ENCODE measurements at regions not wholly inside any gene's neighbourhood (a gene's known extent, or its start where the extent isn't known, plus 50 kb on each side); places are given as distances from the start of the nearest gene placed in this dataset.
"Not testable (repeated sequence)": the region's sequence is repeated elsewhere in the genome, so short reads cannot be mapped to it uniquely, and the experiment has no call there.

DNA sequence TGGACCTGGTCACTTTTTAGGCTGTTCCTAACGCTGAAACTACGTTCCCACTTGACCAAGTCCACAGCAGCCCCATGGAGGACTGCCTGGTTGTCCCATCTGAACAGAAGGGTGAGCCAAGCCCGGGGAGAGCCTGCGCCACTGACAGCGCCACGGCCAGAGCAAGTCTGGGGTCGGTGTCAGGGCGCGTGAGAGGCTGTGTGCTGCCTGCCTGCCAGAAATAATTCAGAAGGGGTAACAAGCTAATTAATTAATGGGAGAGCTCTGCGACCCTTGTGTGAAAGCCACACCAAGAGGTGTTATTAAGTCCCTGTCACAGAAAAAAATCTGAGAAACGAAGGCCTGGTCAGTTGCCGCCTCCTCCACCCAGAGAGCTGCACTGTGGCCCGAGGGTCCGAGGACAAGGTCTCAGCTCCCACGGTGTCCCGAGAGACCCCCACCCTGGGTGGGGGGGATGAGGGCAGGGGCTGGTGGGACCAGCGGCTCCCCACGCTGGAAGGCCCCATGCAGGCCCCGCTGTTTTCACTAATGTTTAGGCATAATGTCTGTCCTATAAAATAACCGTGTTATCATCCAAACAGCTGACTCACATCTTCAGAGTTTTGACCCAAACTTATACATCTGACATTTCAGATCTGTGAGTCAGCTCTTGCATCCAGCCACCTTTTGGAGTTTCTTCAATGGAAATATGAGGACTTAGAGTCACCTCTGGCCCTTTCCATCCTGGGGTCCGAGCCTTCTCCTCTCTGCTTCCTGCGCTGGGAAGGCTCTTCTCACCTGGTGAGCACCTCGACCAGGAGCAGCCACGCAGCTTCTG is 58.5 kb downstream of the DLL1 start:
- DNase-seq = no peak

DNA sequence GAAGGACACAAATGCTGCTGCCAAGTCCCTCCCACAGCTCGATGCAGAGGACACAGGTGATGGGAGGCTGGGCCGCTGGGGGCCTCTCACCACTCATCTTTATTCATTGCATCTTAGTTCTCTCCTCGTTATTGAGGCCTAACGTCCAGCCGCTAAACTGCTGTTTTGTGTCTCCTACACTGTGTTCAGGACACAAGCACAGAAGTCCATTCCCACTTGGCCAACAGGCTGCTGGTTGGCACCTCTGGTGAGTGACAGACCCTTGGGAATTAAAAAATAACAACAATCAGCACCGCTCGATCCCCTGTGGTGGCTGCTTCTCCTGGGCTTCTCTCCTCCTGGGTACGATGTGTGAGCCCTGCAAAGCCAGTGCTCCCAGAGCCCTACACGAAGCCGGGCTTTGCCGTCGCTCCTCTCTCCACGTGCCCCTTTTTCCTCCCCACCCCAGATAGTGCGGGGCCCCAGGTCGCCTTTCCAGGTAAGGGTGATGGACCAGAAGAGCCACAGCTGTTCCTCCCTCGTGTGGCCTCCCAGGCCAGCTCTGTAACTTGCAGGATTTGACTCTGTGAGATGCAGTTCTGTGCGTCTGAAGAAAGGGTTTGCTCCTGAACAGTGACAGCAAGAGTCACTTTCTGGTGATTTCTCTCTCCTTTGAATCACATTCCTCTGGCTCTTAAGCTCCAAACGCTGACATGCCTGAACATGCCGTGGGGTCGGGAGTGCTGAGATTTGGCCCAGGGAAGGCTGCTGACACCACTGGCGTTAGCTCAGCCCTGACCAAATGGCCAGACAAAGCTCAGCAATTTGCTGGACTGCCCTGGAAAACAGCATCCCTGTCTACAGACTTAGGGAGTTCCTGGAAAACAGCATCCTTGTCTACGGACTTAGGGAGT is 59.3 kb downstream of the DLL1 start:
- DNase-seq = no peak

DNA sequence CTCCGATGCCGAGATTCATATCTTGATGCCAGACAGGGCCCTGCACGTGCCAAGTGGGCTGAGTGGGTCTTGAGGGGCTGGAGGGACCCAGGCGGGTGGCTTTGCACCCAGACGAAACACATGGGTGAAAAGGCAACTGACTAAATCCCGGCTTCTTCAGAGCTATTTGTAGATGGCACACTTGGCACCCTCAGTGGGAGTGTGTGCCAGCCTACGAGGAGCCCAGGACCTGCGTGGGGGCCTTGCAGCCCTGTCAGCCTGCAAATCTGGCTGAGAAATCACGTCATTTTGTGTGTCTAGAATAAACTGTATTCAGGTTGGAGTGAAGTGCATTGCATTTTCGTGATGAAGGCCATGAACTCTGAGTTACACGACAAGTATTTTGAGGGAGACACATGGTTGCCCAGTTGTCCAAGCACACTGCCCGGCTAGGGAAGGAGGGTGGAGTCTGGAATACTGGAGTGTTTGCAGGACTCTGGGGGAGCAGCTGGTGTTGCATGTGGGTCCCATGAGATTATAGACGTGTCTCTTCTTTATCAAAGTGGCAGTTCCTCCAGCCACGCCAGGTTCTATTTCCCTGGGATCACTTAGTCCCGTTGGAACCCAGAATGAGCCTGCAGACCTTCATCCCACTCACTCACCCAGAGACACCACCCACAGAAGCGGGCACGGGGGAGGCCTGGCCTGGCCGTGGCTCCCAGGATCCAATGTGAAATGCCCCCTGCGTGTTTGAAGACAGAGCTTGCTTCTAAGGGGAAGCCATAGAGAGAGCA is 60.2 kb downstream of the DLL1 start:
- no peak for DNase-seq

DNA sequence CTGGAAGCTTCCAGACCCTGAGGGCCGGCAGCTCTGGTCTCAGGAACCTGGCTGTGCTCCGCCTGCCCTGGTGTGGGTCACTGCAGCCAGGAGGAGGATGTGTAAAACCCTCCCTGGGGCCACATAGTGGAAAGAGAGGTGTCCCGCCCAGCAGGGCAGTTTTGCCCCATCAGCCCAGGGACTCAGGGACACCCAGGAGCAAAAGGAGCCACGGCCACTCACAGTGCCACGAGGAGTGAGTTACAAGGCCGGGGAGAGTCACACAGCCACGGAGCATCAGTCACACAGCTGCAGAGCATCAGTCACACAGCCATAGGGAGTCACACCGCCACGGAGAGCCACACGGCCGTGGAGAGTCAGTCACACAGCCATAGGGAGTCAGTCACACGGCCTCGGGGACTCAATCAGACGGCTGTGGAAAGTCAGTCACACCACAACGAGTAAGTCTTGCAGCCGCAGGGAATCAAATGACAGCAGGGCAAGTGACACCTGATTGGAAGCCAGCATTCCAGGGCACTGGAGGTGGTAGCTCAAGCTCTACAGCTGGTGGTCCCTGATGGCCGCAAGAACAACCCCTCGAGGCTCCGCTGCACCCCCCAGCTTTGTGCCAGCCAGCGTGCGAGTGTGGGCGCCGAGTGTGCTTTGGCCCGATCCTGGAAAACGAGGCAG is 60.9 kb downstream of the DLL1 start:
- DNase-seq = no peak

DNA sequence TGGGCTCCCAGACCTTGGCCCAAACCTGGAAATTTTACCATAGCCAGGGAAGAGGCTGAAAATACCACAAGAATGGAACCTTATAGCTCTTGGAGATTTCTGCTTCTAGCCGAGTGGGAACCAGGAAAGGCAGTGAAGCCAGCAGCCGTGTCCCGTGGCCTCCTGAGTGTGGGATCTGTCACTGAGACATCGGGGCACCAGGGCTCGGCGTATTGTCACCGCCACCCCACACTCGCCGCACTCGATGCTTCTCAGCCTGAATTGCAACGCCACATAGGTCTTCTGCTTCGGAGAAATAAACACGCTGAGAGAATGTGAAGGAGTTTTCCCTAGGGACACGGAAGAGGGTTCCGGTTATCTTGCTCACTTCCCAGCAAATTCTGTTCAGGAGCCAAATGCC is 61.5 kb downstream of the DLL1 start:
- no peak for DNase-seq

DNA sequence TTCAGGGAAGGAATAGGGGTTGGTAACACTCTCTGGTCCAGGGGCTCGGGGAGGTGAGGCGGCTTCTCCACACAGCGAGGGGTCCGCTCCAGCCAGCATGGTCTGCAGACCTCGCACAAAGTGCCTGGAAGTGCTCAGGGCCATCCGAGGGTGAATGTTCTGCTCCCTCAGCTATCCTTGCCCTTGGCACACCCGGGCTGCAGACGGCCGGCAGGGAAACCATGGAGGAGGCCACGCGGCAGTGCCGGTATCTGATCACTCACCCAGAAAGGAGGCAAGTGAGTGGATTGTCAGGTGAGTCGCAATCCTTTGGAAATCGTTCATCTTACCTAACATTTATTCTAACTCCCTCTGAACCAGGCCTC is 62.0 kb downstream of the DLL1 start:
- DNase-seq = no peak

DNA sequence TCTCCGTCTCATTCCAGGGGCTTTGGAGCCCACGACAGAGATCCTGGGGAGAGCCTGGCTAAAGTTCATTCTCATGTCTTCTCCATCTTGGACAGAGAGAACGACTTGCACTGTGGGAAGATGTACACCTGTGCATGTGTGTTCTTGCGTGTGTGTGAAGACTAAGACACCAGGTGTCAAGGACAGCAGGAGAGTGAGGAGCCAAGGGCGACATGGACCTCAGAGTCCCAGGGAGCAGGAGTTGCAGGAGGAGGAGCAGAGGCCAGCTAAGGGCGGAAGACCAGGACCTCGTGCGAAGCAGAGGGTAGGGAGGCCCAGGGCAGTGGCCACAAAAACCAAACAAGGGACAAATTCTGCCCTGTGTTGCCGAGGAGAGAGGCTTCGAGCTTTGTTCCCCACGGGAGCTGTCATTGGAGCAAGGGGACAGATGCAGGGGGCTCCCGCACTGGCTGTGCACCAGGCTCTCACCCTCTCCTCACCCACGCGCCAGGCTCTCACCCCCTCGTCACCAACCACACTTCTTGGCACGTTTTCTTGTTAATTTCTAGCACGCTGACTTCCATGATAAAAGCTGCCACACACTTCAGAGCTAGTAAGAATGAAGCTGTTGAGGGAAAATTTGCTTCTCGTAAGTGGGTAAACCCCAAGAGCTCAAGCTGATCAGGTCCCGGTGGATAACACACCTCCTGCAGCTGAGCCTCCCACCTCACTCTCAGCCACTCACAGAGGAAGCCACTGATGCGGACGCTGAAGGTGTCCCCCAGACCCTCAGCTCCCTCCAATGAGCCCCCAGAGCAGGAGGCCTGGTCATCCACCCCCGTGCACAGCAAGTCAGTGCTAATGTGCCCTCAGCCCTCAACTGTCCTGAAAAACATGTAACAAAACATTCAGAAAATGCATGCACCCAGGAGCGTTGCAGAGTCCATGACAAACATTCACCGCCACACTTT is 62.6 kb downstream of the DLL1 start:
- DNase-seq = no peak

DNA sequence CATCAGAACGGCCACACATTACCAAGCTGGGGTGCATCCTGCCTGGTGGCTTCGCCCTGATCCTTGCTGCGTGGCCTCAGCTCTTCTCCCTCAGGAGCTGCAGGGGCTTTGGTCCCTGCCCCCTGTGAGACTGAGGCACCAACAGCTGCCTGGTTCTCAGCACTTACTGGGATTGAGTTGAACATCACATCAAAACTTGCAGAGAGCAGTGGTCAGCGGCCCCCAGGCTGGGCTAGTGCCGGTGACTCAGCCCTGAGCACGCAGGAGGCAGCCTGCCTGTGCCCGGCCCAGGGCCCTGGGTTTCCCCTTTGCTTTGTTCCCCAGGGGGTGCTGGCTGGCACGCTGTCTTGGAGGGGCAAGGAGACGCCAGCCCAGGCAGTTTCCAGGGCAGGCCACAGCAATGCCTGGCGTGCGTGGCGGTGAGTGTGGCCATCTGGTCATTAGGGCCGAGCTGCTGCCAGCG is 63.3 kb downstream of the DLL1 start:
- no peak for DNase-seq

DNA sequence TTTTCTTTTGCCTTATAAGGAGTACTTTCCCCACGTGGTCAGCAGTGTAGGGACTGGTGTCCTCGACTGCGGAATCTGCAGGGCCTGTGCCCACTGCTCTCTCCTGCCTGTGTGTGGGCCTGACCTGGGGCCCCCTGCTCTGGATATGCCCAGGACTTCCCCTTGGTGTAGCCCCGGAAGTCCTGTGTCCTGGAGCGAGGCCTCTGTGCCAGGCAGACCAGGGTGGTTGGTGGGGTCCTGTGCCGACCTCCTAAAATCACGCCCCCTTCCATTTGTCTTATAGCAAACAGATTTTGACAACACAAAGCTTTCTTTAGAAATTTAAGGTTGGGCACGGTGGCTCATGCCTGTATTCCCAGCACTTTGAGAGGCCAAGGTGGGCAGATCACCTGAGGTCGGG is 64.2 kb downstream of the DLL1 start:
- no peak for DNase-seq

DNA sequence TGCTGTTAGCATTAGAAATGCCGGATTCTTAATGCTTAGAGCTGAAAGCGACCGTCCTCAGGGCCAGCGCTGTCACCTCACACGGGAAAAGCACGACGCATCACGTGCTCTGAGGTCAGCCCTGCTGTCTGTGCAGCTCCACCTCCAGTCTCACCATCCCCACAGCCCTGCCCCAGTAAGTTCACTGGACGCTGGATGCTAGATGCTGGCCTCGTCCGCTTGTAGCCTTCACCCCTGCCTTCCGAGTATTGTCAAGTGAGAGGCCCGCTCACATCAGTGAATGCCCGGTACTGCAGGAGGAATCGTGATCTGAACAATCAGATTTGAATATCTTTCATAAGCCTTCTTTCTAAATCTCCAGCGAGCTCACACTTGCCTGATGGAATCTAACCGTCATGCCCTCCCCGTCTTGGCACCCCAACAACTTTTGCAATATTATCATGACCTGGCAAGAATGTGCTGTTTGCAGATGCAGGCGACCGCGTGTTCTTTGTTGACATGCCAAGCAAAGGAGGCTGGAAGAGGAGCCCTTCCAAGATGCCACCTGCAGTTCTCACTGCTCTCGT is 64.9 kb downstream of the DLL1 start:
- DNase-seq = no peak

DNA sequence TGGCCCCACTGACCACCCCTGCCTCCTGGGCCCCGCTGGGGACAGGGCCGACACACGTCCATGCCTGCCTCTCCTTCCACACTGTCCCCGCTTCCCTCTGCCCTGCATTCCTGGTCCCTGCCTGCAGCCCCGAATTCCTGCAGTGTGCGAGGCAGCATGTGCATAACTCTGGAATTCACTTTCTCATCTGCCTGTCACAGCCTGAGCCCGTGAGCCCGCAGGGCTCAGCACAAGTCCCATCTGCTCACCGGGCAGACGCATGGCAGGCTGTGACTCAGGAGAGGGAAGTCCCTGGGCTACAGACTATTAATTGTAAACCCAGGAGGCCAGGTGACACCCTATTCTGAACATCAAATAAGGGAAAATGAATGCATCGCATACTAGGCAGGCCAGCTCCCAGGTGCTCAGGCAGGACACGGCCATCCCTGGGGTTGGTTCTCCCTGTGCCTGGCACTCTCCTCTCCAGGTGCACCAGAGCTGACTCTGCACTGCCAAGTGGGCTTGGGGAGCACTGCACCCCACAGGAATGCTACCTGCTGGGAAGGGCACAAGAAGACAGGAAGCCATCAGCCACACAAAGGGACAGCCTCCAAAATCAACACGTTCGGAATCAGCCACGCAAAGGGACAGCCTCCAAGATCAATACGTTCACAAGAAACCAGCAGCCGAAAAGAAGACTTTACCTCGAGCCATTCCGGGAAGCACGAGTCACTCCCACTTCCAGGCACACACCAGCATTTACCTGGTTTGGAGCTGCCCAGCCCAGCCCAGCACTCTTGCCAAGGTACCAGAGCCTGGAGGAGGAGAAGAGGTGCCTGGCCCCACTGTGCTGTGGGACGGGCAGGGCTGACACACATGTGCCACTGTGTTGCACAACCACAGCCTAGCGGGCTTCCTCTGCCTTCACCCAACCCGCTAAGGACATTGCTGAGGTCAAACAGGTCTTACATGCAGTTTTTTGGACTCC is 65.9 kb downstream of the DLL1 start:
- DNase-seq = peak; percentile 65

DNA sequence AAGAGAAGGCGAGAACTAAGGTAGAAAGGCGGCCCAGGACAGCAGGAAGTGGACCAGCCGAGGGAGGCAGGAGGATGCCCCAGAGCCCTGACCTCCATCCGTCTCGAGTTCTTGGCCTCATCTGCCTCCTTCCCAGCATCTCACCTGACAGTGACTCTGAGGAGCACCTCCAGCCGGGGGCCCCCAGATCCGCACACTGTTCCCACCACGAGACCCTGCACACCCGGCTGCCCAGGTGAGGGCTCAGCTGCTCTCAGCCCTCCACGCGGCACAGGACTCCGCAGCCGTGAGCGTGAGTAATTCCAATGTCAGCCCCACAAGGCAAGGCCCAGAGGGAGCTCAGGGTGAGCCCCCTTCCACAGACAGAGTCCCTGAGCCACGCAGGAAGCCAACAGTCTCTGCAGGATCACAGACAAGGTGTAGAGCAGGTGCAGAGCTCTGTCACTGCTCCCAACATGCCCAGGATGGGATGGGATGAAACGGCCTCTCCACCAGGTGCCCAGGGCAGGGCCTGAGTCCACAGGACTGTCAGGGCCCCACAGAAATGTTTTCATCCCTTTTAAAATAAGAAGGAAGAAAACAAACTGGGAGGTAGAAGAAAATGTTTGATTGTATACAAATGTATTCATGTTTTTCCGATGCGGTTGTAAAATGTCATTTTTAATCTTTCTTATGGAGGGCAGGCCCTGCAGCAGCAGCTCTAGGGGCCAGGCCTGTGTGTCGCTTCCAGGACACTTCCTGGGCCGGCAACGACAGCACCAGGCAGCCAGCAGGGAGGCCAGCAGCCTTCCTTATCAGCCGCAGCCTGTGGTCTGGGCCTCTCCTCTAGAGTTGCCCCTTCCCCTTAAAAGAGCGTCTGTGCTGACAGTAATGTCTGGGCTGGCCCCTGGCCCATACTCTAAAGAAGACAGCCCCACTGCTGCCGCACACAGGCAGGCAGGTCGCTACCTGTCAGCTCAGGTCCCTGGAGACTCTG is 66.9 kb downstream of the DLL1 start:
- no peak for DNase-seq

DNA sequence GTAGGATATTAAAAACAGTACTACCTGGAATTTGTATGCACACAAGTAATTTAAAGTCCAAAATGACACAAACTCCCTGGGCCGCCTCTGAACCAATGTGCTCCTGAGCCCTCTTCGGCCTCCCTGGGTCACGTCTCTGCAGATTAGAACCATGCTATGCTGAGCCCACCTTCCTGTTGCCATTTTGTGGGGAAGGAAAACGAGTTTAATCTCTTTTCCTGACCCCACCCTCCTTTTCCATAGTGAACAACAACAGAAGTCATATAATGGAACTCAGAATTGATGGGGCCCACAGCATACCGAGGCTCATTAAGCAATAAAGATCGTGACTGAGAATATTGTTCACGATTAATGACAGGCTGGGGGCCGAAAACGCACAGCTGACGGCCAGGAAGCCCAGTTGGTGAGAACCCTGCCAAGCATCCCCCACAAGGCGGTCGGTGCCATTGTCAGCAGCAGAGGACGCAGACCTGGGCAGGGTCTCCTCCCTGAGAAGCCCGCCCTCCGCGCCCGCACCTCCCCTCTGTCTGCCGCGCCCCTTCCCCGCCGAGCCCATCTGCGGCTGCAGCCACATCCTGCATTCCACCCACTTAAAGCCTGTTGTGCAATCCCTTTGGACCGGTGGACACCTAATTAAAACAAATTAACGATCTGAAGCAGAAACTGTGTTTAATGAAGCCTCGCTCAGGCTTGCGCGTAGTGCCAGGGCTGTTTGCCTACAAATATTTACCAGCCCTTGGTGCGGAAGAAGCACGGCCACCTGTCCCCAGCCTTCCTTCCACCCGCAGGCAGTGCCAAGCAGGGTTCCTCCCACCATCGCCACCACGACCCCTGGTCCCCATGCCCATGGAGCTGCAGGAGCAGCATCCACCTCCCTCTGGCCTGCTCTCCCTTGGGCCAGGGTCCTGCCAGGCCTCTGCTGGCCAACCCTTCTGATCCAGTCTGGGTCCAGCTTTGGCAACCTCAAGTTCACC is 68.1 kb downstream of the DLL1 start:
- peak; percentile 31 for DNase-seq

DNA sequence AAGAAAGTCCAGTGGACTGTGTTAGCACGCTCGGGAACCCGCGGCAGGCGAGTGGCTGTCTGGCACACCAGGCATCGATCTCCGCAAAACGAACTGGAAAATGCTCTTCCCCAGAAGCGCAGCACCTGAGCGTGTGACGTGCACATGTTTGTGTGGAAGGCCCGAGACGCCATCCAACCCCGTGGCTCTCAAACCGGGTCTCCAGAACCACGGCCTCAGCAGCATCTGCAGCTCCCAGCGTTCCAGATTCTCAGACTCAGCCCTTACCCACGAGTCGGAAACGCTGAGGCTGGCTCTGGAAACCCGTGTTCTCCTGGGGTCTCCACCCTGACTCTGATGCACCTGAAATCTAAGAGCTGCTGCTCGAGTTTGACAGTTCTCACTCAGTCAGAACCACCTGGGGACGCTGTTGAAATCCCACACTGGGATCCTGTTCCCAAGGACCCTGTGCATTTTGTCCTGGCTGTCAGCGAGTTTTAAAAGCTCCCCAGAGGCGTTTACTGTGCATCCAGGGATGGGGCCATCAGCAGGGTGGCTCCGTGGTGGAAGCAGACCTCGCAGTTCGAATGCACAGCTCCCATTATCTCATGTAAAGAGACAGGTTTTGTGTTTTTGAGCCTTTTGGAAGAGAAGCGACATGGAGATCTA is 69.0 kb downstream of the DLL1 start:
- DNase-seq = no peak

DNA sequence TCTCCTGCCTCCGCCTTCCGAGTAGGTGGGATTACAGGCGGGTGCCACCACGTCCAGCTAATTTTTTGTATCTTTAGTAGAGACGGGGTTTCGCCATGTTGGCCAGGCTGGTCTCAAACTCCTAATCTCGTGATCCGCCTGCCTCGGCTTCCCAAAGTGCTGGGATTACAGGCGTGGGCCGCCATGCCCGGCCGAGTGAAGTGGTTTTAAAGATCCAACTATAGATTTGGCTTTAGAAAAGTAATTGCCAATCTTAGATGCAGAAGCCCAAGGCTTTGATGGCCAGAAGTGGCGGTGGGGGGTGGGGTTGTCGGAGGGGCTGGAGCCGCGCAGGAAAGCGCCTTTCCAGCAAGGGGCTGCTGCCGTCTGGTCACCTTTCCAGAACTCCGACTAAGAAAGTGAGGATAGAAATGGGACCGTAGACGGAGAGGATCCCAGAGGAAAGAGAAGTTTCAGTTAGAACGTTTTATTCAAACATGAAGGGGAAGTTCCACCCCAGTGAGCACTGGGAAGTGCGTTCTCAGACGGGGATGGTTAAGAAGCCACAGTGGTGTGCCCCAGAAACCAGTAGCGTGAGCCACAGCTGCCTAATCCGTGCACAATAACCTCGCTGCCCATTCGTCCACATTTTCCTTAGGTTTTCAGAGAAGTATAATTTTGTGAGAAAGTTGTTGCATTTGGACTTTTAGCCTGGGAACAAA is 69.7 kb downstream of the DLL1 start:
- DNase-seq = peak; percentile 82

DNA sequence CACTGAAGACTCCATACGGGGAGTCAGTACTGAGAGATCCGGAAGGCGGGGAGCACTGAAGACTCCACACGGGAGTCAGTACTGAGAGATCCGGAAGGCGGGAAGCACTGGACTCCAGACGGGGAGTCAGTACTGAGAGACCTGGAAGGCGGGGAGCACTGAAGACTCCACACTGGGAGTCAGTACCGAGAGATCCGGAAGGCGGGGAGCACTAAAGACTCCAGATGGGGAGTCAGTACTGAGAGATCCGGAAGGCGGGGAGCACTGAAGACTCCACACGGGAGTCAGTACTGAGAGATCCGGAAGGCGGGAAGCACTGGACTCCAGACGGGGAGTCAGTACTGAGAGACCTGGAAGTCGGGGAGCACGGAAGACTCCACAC is 77.2 kb downstream of the DLL1 start:
- DNase-seq = not testable (repeated sequence)
